DMS53 (cell line): ENCODE measurements at regions not wholly inside any gene's neighbourhood (a gene's known extent, or its start where the extent isn't known, plus 50 kb on each side); places are given as distances from the start of the nearest gene placed in this dataset.
A peak's percentile ranks its signal among the peaks of the same experiment; 100 is the strongest.
"Not testable (repeated sequence)": the region's sequence is repeated elsewhere in the genome, so short reads cannot be mapped to it uniquely, and the experiment has no call there.

Experiments
- DNase-seq: peaks from one replicate; lab custom pipeline; 2025; lab: John Stamatoyannopoulos, UW

DNA sequence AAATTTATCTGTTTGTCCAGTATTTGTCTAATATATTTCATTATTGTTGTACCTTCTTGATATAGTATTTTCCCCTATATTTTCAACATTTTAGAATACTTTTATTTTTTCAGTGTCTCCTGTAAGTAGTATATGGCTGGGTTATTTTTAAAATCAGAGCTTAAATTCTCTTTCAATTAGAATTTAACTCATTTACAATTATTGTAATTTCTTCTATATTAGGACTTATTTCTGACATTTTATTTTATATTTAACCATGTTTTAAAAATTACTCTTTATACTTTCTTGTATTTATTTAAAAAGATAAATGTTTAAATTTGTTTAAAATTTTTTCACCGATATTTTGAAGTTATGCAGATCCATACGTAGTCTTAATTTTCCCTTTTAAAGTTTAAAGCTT is 220.0 kb upstream of the NPVF start:
- DNase-seq = no peak

DNA sequence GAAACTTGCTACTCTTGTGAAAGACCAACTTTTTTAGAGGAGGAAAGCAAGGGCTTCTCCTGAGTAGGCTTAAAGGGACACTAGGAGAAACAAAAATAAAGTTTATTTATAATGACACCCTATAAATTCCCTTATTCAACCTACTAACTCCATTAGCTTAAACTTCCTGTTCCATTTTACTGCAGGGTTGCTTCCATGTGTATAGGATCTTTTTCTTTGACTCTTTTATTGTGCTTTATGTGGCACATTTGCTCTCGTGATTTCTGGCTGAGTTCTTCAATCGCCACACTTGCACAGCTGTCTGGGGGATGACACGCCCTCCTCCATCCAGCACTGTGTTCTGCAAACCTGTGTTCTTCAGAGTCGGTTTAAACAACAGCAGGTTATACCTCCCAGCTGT is 225.7 kb upstream of the NPVF start:
- no peak for DNase-seq

DNA sequence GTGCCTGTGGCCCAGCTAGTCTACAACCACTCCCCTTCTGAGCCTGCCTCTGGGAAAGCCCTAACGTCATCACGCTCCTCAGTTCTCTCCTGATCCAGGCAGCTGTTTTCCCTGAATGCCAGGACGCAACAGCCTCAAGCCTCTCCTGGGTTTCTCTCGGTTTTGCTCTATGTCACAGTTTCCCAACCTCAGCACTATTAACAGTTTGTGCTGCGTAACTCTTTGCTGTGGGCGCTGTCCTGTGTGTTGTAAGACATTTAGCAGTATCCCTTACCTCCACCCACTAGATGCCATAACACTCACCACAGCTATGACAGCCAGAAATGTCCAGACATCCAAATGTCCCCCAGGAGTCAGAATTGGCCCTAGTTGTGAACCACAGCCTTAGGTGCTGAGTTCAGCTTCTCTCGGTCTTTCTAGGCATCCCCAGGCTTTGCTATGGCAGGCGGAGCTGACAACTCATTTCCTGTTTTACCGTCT is 226.3 kb upstream of the NPVF start:
- no peak for DNase-seq

DNA sequence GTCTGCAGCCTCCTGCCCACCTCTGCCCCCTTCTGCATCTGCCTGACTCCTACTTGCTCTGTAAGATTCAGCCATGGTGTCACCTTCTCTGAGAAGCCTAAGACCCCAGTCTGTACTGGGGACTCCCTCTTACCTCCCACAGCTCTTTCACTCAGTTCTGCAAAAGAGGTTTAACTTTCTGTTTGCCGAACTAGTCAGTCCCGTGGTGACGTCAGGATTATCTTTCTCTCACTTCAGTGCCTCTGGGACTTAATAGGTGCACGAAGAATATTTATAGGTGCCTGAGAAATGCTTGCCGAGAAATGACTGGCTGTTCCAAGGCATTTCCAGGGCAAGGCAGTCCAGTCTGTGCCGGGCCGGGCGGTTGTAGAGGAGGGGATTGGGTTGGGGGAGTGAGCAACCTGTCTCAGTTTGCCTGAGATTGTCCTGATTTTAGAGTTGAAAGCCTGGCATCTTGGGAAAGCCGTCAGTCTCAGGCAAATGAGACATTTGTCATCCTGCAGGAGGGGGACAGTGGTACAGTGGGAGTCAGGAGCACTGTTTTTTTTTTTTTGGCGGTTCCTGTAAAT is 227.5 kb upstream of the NPVF start:
- no peak for DNase-seq

DNA sequence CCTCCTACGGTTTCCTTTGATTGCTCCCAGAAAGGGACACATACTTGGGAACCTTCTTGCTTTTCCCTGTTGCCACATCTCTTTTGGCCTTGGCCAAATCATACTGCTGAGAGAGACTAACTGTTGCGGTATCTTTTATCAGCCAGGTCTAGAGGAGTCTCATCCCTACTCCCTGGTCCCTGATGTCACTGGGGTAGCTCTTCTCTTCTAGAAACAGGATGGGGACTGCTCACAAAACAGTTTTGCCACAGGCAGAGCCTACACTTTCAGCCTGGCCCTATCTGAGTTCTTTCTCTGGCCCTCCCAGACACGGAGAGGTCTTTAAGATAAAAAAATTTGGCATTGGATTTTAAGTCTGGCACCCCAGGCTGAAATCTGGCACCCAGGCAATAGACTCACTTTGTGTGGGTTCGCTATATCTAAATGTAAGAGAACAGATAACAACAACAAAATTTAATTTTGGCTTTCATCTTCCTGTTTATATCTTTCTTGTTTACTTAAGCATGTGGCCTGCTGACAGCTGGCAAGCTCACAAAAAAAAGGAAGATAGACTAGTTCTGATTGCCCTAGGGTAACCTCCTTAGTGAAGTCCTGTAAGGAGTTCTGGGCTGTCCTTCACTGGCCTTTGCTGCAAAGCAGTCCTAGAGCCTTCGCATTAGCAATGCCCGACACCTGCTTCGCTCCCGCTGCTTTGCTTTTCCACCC is 228.3 kb upstream of the NPVF start:
- peak; percentile 54 for DNase-seq

DNA sequence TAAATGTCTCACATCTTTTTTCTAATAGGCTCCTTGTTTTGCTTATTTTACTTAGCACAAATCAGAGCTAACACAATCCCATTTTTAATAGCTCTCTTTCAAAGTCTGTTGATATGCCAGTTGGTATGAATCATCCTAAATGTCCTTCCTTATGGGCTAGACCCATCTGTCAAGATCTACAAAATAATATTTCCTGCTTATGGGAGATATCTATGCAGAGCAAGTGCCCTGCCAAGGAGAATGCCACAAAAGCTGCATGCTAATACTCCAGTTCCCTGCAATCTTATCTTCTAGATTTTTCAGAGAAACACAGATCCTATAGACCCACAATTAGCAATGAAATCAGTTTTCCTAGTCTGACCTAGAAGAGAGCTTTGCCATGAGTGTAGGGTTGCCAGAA is 230.8 kb upstream of the NPVF start:
- DNase-seq = no peak

DNA sequence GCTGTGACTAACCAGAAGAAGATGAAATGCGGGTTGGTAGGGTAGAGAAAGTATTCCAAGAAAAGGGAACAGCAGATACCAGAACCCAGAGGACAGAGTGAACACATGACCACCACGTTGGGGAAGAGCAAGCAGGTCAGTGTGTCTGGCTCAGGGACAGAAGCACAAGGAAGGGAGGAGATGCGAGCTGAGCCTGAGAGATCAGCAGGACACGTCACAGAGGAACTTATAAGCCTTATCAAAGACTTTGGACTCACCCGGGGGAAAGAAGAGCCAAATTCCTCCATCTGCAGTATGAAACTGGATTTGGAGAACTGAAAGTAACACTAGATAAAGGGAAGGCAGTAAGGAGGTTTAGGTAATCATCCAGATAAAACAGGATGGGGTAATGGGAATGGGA is 232.1 kb upstream of the NPVF start:
- DNase-seq = no peak

DNA sequence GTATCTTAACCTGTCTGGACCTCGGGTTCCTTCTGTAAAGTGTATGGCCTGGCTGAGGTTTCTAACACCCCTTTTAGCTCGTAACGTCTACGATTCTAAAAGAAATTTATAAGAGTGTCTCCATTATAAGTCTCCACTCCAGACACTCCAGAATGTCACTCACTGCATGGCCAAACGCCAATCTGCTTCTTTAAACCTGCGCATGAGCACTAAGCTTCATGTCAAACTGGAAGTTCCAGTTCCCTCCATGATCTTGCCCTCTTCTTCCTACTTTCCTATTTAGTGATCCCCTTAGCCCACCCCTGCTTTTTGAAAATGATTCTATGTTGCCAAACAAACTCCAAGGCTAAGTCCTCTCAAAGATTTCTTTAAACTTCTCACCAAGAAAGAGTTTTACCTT is 241.4 kb upstream of the NPVF start:
- DNase-seq = peak; percentile 25

DNA sequence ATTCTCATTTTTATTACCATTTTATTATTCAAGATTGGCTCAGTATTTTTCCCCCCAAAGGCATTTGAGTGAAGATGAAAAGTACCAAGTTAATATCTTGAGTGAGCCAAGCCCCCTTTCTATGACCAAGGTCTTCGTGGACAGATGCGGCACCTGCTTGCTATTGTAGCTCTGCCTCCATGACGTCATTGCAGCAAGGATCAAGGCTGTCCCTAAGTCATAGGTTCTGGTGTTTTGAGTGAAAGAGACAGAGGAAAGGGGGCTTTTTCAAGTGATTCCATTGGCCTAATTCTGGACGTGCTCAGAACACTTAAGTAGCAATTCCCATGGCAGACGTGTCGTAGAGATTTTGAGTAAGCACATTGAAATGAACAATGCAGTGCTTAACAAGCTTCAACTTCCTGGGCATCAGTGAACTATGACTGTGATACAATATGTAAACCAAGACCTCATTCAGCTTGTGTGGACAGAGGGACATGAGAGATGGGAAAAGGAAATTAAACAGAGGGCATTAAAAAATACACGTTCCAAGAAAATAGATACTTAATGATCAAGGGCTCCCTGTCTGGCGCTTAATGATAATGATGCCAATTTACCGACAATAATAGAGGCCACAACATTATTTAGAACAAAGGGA is 248.7 kb upstream of the NPVF start:
- peak; percentile 24 for DNase-seq

DNA sequence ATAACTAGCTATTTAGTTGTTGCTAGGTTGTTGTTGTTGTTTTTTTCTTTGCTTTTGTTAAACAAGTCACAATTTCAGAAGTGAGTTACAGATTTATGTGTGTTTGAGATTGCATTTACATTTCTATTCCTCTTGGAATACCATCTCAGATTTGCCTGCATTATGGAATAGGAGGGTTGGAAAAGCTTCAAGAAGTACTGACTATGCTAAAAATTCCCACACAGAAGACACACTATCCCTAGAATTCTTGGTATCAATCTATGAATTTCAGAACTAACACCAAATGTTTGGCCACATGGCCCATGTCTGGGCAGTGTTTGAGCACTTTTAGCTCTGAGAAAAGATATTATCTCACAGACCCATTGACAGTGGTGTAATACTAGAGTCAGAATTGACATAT is 249.9 kb upstream of the NPVF start:
- DNase-seq = not testable (repeated sequence)

DNA sequence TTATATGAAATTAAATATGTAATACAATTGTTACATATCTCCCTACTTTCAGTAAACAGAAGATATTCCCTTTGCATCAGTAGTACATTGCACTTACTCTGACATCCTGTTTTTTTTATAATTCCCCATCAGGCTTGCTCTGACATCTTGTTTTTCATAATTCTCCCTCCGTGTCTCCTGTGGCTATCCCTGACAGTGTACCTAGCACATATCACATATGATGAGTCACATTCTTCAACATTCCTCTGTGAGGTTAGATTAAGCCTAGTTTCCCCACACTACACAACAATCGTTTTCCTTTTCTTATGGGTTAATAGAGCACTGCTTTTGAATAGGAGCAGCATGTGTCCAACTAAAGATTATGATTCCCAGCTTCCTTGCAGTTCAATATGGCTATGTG is 250.6 kb upstream of the NPVF start:
- DNase-seq = peak; percentile 15

DNA sequence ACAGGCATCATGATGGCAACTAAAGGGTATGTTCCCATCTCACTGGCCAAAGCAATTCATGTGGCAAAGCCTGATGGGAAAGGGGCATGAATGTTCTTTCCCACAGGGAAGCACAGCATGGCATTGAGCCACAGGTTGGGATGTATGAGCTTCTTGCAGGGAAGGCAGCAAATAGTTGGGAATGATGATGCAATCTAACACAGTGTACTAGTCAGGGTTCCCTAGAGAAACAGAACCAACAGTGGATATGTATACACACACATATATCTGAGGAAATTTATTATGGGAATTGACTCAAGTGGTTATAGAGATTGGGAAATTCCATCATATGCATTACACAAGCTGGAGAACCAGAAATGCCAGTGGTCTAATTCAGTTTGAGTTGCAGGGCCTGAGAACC is 253.6 kb upstream of the NPVF start:
- no peak for DNase-seq

DNA sequence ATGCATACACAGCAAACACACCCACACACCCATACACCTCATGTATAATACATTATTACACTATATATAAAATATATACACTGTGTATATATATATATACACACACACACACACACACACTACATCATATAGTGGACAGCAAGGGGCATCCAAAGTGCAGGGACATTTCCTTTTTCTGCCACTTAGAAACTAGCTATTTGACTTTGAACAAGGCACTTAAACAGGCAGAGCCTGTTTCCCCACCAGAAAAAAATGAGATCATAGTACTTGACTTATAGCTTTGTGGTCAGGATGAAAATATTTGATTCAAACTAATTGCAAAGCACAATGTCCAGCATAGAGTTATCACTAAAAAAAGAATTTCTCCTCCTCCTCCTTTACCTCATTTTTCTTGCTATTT is 254.3 kb upstream of the NPVF start:
- peak; percentile 85 for DNase-seq

DNA sequence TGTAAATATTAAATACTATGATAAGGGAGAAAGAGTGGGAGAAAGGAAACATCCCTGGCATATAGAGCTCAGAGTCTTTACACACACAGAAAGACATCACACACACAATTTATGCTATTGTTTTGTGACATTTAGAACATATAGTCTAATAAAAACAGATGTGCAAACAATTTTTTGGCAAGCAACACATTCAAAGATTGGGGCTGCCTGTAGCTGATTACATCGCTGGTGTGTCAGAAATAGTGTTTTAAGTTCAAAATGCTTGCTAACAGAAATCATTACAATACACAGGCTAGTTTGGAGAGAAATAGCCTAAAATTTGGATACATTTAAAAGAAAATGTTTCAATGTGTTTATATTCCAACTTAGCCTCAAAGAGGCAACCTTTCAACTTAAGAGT is 256.7 kb upstream of the NPVF start:
- no peak for DNase-seq

DNA sequence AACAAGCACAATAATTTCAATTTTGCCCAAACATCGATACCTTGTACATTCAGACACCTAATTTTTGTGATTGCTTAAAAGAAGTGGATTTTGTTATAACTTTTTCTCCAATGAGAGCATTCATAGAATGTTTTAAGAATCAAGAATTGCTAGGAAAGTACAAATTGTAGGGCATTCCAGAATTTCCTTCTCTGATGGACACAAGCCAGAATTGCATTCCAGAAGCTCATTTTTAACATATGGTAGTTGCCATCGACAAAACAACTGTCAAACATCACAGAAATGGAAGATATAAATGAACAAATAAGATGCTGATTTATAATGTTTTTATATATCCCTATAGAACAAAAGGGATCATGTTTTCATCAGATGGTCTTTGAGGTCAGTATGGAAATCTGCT is 258.4 kb upstream of the NPVF start:
- DNase-seq = no peak

DNA sequence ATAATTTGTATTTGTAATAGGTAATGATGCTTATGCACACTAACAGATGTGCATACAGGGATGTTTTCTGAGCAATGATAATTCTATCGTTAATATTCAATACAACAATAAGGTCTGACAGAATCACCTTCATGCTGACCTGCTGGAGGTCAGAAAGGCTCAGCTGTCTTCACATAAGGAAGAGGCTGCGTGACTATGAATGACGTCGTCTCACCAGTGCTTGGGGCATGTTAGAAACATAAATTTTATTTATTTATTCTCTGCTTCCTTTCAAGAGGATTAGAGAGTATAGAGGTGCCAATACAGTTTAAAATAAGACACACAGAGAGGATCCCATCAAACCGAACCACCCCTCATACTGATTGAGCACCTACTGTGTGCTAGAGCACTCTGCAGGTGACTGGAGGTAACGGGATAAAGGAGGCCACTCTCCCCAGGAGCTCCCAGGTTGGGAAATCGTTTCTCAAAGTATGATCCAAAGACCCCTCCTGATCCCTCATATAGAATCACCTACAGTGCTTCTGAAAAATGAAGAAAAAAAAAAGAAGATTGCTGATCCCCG is 265.6 kb upstream of the NPVF start:
- peak; percentile 29 for DNase-seq

DNA sequence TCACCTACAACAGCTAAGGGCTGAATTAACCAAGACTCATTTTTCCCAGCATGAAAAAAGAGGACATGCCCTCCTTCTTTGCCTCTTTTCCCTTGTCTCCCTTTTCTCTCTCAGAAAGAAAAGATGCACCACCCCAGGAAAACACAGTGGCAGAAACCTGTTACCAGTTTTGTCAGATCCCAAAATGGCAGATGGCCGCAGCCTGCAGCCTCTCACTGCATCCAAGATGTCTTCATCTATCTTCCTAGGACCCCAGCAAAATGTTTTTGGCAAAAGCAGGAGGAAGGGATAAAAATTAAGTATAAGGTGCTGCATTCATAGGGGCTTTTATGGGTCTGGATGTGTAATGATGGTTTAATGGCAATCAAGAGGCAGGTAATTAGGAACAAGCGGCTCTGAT is 266.6 kb upstream of the NPVF start:
- DNase-seq = no peak

DNA sequence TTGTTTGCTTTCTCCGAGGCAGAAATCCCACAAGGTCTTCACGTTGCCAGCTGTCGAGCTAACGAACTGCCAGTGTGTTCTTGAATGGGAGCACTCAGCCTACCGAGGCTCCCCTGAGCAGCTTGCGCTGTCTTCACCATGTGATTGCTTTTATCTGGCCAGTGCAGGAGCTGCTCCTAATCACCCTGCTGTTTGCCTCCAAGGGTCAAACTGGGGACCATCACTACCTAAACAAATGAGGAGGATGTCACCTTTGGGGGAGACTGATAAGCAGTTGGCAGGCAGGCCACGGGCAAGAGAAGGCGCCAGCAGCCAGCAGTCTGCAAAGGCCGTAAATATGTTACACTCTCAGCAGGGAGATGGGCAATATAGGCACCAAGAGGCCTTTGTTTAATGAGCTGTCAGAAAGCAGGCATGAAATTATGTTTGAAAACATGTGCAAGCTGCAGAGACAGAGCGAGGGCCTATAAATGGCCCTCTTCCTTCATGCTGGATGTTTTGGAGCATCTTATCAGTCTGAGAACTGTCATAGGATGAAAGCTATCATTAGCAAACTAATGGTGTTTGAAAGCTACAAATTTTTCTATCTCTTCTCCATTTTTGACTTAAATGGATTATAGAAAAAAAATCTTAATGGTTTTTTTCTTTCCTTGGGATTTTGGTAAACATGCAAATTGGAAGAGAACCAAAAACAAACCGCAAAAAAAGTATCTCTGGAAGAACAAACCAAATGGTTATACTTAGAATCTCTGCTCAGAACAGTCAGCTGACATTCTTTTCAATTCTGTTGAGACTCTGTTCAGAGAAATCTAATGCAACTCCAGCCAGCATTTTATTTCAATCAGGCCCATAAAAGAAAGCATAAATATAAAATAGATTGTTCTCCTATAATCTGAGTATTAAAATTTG is 267.3 kb upstream of the NPVF start:
- no peak for DNase-seq

DNA sequence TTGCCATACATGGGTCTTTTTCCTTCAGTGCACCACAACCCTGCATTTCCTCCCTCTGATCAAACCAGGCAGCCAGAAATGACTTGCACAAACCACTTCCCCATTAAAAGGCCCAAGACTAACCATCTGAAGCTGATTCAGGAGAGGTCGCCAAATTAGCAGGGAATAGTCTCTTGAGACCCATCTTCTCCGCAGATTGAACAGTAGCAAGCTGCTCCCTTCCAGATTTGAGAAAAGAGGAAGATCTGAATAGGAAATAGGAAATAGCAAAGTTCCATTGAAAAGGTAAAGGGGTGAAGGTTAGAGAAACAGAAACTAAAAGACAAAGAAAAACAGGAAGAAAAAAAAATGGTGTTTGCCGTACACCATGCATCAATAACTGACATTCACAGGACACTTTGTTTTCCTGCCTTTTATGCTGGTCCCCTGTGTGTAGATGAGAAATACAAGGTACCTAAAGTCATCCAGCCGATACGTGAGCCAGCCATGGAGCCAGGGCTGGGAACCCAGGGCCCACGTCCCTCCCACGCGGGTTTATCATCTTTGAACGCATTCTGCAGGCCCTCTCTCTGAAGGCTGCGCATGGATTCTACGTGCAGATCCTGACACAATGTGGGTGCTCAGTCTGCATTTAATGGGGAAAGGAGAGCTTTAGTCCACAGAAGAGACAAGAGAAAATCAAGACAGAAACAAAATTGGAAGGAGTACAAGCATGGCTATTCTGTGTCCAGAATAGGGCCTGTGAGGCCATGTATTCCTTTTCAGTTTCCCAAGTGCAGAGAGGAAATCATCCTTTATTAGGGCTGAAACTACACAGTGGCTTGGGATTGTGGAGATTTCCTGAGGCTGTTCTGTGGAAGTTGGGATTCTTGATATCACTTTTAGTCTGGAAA is 268.4 kb upstream of the NPVF start:
- DNase-seq = no peak

DNA sequence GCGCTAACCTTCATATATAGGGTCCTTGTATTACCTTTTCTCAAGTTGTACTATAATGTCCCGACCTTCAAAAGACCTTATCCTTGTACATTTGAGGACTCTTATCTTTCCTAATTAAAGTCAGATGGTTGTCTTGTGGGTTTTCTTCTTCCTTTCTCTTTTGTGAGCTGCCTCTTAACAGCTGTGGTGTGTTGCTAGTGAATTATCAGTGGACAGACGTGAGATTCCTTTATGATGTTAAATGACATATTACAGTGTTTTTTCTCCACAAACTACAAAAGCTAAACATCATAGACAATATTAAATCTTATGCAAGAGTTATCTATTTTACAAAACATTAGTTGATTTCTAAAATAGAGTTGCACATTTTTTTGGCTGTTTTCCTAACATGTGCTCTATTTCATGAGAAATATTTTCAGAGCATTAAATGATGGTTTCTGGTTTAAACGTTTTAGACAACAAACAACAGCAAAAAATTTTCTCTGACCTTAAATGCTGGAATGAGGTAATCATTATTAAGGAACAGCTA is 272.2 kb upstream of the NPVF start:
- no peak for DNase-seq

DNA sequence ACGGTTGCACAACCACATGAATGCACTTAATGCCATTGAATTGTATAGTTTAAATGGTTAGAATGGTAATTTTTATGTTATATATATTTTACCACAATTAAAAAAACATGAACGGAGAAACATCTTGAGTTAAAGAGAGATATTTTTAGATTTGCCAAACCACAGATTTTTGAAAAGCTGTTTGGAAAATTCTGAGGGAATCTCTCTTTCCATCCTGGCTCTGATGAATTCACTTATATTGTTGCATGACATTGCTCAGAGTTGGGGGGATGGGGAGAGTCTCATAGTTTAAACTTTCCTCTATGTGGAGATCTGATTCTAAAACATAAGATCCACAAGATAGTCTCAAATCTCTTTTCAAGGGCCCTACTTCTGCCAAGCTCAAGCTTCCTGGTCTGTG is 275.0 kb upstream of the NPVF start:
- DNase-seq = no peak
